Neural progenitor cell (in vitro differentiated cells): ENCODE measurements at regions not wholly inside any gene's neighbourhood (a gene's known extent, or its start where the extent isn't known, plus 50 kb on each side); places are given as distances from the start of the nearest gene placed in this dataset.

Experiments used
- CTCF ChIP-seq: fragments of 200-600 bp; sonication (generic); IDR thresholded peaks from 2 replicates; pipeline ENCODE4 v1.5.1; 2017; ENCODE audit warnings: antibody characterized with exemption, mild to moderate bottlenecking
- EZH2phosphoT487 ChIP-seq: fragments of 200-600 bp; sonication (generic); IDR thresholded peaks from 2 replicates; pipeline ENCODE4 v1.6.1; 2017; ENCODE audit warnings: antibody characterized with exemption

- TF ChIP-seq CTCF, result no peak
- no peak for TF ChIP-seq EZH2phosphoT487
Measured at GRCh38 chr1:221139991-221140390, 260.7 kb downstream of the HLX start.
